ENCODE measurements at regions not wholly inside any gene's neighbourhood (a gene's known extent, or its start where the extent isn't known, plus 50 kb on each side); places are given as distances from the start of the nearest gene placed in this dataset.

DNA sequence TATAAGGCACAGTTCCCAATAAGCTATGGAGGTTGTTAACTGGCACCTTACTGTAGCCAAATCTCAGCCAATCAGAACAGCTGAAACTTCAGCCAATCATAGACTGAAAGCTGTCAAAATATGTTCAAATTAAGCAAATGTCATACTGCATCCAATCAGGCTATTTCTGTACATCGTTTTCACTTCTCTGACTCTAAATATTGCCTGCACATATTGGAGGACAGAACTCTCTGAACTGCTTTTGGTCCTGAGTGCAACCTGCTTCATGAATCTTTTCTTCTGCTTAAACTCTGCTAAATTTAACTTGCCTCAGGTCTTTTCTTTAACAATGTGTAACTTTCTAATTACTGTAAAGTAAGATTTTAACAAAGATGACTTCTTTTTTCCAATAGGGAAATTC is 1198.9 kb upstream of the PCDH7 start:
- no peak for DNase-seq (ENCODE audit: low spot score)

DNA sequence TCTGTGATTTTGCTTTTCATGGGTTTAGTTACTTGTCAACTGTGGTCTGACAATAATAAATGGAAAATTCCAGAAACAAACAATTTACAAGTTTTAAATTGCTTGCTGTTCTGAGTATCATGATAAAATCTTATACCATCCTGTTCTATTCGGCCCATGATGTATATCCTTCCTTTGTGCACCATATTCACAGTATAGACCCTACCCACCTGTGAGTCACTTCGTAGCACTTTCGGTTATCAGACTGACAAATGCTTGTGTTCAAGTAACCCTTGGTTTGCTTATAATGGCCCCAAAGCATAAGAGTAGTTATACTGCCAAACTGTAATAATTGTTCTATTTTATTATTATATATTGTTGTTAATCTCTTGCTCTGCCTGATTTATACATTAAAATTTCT is 1183.4 kb upstream of the PCDH7 start:
- no peak for DNase-seq (ENCODE audit: low spot score)

DNA sequence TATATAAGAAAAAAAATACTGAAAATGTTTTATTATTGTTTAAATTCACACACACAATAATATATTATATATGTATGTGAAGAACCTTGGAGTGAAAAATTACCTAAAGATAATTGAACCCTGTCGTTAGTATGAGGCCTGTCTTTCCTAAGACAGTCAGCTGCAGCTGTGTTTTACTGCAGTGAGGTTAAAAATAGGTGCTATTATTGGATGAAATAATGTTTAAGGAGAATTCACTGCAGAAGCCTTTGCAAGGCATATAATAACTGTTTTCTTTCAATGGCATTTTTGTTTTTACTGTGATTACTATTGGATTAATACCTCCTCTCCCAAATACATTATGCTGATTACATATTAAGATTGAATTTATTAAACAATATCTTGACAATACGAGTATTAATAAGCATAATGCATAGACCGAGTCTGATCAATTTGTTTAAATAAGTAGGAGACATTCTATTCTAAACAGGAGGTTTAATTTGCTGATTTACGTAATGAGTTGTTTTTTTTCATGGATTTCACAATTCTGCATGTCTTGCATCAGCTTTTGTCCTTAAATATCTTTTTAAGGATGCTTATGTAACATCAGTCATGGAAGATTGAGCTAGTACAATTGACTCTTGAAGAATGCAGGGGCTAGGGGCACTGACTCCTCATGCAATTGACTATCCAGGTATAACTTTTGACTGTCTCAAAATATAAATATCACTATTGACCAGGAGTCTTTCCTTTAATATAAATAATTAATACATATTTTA is 1181.1 kb upstream of the PCDH7 start:
- DNase-seq (ENCODE audit: low spot score), result no peak

DNA sequence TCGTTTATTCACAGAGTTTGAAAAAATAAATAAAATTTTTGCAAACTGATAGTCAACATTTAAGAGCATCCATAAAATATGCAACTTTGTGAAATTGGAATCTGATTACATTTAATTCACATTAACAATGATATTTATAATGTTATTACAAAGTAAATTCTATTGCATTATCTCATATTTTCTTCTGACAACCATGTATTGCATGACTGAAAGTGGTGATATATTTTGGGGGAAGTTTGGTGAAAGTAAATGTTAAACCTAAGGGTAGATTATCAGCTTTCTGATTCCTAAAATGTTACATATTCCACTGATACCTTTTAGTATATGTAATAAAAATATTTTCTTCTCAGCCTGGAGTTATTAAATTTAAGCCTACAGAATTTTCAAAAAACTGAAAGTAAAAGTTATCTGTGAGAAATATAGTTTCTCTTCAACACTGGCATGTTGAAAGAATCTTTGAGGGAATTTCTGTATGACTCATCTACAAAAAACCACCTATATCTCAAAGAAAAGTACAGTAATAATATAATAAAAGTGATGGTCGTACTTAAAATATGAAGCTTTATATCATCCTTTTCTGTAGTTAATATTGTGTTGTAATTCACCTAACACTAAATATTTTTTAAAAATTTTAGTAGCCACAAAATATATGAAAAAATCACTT is 1179.6 kb upstream of the PCDH7 start:
- DNase-seq (ENCODE audit: low spot score), result no peak

DNA sequence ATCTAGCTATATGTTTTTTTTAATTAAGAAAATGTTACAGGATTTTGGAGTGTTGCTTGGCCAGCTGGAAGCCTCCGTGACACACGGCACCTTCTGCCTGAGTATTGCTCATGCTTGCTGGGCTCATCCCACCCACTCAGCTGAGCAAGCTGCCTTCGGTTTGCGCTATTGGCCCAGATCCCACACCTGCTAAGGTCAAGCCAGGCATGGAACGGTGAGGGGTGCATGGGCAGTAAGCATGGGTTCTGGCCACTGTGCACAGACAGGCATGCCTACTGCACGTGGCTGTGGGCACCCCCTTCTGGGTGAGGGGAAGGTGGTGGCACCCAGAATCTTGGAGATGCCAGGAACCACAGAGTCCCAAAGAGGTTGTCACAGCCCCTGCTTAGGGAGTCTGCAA is 1178.4 kb upstream of the PCDH7 start:
- no peak for DNase-seq (ENCODE audit: low spot score)

DNA sequence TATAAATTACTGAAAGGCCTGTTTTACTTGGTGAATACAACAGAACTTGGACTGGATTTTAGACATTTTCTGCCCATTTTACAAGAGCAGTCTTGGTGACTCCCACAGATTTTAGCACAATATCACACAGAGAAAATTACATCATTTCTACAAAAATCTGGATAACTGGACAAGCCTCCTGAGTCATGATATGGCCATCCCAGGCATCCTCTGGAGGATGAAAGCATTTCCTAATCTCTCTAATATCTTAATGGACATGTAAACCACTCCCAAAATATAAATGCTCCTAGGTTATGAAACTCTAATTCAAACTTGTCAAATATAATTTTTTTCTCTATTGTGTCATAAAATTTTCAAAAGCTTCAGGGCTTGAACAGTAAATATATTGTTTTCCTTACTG is 1170.8 kb upstream of the PCDH7 start:
- no peak for DNase-seq (ENCODE audit: low spot score)

DNA sequence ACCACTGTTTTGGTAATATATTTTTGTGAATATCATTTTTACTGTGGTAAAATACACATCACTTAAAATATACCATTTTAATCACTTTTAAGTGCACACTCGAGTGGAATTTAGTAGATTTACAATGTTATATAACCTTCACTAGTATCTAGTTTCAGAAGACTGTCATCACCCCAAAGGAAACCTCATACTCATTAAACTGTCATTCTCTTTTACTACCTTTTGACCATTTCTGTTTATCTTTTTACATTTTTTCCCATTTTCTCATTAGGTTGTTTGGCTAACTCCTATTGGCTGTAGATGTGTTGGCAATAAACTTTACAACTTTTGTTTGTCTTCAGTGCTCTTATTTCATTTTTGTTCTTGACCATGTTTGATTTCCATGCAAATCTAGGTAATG is 1168.3 kb upstream of the PCDH7 start:
- no peak for DNase-seq (ENCODE audit: low spot score)

DNA sequence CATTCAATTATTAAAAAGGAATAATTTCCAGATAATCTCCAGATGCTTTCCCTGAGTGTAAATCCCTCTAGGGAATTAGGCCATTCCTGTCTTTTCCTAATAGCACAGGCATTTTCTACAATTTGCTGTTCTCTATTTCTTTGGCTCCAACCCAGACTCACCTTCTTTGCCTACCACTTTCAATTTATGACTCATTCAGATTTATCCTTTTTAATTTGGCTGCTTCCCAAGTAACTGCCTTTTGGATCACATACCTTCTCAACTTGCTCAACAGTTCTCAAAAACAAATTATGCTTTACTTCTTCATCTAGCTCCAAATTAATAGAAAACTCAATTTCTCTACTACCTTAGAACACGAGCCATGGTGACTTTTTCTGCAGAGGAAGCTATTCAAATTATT is 1166.3 kb upstream of the PCDH7 start:
- DNase-seq (ENCODE audit: low spot score), result peak; percentile 53

DNA sequence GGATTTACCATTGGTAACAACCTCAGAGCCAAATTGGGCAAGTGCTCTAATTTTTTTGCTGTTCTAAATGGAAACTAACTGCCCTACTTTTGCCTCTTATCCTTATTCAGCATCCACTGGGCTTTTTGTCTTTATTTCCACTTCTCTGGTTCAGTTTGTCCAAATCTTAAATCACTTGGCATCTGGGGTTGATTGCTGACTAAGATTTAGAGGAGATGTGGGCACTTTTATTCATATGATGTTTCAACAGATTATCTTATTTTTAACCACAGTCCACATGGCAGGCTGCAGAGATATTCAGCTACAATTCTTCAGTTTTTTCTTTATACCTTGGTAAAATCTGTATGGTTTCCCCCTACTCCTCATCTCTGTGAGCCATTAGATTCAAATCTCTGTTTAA is 1161.4 kb upstream of the PCDH7 start:
- DNase-seq (ENCODE audit: low spot score), result no peak

DNA sequence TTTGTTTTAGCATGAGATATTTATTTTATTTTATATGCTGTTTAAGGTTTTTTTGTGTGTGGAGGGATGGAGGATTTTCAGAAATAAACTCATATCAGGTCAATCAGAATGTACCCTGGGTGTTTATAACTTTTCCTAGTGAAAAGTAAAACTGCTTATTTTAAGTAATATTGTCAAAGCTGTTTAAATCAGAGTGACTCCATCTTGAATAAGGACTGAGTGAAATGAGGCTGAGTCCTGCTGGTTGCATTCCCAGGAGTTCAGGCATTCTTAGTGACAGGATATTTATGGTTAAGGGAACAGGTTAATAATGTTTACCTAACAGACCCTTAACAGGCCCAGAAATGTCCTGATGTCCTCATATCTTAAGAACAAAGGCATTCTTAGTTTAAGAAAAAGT is 1160.9 kb upstream of the PCDH7 start:
- DNase-seq (ENCODE audit: low spot score), result no peak

DNA sequence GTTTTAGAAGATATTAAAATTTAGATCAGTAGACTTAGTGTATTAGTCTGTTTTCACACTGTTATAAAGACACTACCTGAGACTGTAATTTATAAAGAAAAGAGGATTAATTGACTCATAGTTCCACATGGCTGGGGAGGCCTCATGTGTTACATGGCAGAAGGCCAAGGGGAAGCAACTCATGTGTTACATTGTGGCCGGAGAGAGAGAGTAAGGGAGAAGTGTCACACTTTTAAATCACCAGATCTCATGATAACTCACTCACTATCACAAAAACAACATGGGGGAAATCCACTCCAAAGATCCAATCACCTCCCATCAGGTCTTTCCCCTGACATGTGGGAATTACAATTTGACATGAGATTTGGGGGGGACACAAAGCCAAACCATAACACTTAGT is 1159.7 kb upstream of the PCDH7 start:
- DNase-seq (ENCODE audit: low spot score), result no peak

DNA sequence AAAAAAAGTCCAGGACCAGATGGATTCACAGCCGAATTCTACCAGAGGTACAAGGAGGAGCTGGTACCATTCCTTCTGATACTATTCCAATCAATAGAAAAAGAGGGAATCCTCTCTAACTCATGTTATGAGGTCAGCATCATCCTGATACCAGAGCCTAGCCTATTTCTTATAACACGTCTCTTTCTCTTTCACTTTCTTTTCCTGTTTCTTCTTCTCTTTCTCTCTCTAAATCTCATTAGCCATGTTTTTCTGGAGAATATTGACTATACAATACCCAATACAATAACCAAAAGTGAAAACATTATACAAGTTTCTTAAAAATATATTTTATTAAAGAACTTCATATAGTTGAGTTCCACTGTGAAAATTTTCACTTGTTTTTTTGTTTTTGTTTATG is 1154.9 kb upstream of the PCDH7 start:
- no peak for DNase-seq (ENCODE audit: low spot score)

DNA sequence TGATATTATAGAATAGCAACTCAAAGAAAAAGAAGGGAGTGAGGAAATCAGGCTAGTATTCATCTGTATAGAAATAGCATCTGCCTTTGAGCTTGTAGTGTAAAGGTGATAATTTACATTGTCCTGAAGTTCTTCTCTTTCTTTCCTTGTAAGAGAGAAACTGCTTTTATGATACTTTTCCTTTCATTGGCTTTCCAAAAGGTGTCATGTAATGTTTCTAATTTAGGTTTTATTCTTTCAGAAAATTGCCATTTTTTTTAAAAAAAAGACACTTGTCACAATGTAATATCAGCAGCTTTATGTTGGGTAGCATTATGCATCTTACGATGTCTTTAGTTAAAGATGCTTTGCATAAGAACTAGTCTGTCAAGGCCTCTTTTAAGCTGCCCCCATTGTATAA is 1153.8 kb upstream of the PCDH7 start:
- no peak for DNase-seq (ENCODE audit: low spot score)

DNA sequence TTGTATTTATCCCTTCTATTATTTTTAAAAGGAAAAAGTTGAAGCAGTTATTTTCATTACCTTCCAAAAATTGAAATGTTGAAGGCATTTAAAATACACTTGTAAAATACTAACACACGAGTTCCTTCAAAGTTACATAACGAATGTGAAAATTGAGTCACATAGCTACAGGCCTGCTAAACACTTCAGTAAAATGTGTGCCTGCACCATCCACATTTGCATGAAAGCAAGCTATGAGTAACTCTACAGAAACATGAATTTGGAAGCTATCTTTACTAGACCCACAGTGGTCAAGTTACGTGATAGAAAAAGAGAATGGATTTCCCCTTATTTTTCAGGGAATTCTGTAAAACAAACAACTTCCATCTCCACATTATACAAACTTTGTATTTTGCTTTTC is 1148.8 kb upstream of the PCDH7 start:
- DNase-seq (ENCODE audit: low spot score), result no peak

DNA sequence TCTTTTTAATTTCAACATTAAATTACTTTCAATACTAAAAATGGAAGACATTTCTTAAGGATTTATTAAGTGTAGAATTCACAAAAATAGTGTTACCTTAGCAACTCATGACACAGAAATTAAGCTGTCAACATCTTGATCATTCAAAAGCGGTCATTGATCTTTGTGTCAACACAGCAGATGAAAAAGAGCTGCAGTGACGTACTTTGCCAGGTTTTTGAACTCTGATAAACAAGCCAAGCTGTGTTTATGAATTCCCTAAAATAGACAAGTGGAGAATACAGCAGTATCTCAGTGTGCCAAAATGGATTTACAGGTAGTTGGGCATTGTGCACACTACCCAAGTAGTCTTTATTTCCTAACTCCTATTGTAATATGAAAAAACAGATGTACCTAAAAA is 1141.8 kb upstream of the PCDH7 start:
- no peak for DNase-seq (ENCODE audit: low spot score)

DNA sequence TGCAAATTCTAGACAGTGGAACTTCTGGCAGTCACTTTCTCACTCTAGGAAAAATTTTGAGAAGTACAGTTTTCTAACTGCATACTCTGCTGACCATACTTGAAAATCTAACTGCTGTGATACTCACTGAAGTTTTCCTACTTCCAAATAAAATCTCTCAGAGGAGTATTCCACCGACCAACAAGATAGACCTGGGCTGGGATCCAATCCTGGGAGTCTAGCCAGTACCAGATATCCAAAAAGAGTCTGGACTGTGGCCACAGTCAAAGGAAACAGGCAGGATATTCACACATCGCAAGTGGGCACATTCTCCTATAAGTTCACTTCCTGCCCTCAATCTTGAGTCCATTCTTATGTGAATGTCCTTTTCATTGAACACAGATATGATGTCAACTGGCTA is 1138.7 kb upstream of the PCDH7 start:
- peak; percentile 8 for DNase-seq (ENCODE audit: low spot score)

DNA sequence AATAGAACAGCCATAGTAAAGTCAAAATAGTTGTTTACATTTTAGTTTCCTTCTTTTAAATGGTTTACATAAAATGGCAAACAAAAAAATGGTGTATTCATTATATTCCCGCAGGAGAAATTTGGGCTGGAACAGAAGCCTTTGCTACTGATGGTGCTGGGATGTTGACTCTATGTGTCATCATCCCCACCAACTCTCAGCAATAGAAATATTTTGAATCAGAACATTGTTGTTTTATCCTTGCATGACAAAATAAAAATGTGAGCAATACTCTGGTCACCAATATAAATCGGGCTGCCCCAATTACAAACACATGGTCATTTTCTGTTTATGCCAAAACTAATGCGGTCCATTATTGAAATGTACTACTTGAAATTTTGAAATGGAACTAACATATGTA is 1131.6 kb upstream of the PCDH7 start:
- DNase-seq (ENCODE audit: low spot score), result no peak

DNA sequence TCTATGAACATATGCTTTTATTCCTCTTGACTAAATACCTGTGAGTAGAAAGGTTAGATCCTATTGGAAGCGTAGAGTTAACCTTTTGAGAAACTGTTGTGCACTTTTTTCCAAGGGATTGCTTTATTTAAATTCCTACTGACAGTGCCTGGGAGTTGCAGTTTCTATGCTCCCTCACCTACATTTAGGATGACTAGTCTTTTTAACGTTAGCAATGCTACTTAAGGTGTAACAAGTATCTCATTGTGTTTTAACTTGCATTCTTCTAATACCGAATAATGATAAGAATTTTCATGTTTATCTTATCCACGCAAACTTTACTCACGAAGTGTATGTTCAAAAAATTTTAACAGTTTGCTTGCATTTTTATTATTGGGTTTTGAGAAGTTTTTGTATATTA is 1123.9 kb upstream of the PCDH7 start:
- no peak for DNase-seq (ENCODE audit: low spot score)

DNA sequence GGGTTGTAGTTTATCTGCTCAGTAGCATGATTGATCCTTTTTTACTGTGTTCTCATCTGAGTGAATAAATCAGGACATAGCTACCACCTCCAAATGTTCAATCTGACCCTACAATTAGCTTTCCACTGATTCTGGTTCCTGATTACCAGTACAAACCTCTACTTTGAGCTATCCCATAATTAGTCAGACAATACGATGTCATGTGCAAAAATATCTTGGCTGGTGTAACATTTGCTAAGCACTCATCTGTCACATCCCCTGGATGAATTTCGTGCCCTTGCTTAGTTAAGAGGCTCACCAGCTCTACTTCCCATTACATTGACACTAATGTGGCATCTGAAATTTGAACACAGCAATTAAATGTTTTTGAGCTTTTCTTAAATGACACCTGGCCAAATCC is 1101.0 kb upstream of the PCDH7 start:
- DNase-seq (ENCODE audit: low spot score), result no peak

DNA sequence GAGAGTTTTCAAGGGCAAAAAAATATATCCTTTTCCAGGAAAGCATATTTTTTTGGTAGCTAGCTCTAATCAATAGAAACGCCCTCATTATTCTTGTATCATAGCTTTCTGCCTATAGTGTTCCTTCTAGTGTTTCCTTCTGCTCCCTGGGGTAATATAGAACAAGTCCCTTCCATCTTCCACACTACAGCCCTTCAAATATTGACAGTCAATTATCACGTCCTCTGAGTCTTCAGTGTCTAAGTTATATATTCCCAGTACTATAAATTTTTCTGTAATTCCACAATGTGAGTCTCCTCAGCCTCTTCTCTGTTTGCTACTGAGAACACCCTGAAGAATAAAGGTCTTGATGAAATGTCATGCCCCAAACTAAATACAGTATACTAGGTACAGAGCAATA is 1088.0 kb upstream of the PCDH7 start:
- DNase-seq (ENCODE audit: low spot score), result no peak

DNA sequence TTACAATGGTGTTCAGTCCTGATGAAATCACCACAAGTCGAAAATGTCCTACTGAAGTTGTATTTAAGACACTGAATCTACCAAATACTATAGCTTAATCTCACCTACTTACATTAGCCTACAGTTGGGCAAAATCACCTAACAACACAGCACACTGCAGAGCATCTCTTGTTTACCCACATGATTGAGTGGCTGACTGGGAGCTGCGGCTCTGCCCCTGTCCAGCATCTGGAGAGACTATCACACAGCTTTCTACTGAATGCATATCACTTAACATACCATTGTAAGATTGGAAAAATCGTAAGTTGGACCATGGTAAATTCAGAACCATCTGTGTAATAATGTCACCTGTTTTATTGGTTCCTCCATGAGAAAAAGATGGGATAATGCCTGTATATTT is 1083.2 kb upstream of the PCDH7 start:
- DNase-seq (ENCODE audit: low spot score), result no peak

DNA sequence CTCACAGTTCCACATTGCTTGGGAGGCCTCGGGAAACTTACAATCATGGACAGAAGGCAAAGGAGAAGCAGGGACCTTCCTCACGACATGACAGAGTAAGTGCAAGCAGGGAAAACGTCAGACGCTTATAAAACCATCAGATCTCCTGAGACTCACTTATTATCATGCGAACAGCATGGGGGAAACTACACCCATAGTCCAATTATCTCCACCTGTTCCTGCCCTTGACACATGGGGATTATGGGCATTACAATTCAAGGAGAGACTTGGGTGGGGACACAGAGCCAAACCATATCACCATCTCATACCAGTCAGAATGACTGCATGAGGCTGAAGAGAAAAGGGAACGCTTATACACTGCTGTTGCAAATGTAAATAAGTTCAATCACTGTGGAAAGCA is 1066.9 kb upstream of the PCDH7 start:
- DNase-seq (ENCODE audit: low spot score), result no peak

DNA sequence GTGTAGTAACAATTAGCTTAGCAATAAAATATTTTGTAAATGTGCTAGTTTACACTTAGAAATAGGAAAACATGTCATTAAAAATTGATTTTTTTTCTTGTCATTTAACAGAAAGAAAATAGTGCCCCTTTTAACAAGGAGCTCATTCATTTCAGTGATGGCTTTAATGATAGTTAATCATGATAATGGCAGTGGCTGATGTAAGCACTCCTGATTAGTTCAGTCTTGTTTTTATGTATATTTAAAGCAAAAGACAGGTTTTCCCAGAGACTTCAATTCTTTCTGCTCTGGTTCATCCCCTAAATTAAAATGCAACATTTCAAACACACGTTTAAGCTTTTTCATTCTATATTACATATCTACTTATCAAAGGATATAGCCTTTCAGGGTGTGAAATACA is 1039.5 kb upstream of the PCDH7 start:
- DNase-seq (ENCODE audit: low spot score), result no peak

DNA sequence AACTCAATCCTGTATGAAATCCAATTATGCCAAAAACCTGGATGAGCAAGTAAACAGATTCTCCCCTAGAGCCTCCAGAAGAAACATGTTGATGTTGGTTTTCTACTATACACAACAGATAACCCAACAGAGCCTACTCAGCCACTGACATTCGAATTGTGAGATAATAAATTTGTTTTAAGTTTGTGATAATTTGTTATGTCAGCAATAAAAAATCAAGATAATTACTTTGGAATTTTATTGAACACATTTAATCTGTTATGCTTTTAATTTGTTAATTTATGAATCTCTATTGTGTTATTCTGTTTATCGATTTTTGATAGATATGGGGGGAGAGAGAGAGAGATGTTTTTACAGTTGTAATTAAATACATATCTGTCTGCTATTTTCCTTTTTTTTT is 1016.1 kb upstream of the PCDH7 start:
- no peak for DNase-seq (ENCODE audit: low spot score)
